NT2/D1 (cell line): ENCODE measurements at regions not wholly inside any gene's neighbourhood (a gene's known extent, or its start where the extent isn't known, plus 50 kb on each side); places are given as distances from the start of the nearest gene placed in this dataset.

Source experiments
- SUZ12 ChIP-seq: IDR thresholded peaks from 2 replicates; pipeline ENCODE4 v1.6.1; 2011; ENCODE audit not compliant: insufficient read length, insufficient read depth; ENCODE audit errors: extremely low read depth
- YY1 ChIP-seq: IDR thresholded peaks from 2 replicates; pipeline ENCODE4 v1.6.1; 2011; ENCODE audit not compliant: insufficient read length, insufficient read depth
- ZNF274 ChIP-seq: IDR thresholded peaks from 2 replicates; pipeline ENCODE4 v1.6.1; 2011; ENCODE audit warnings: mild to moderate bottlenecking, low read depth, low read length

GRCh38 chr2:42878581-42878980 lies 86.2 kb upstream of the HAAO start:
- TF ChIP-seq ZNF274, result no peak
- TF ChIP-seq YY1, result no peak
- TF ChIP-seq SUZ12, result no peak
